HEK293 (cell line): ENCODE measurements at regions not wholly inside any gene's neighbourhood (a gene's known extent, or its start where the extent isn't known, plus 50 kb on each side); places are given as distances from the start of the nearest gene placed in this dataset.

Source experiments
- CTCF ChIA-PET: fragments of 350-600 bp; formaldehyde crosslinking; extraction: SDS; loops from one replicate; lab custom pipeline; 2021; ENCODE audit warnings: antibody characterized with exemption; lab: Yijun Ruan, JAX
- POLR2A ChIA-PET: fragments of 300-600 bp; formaldehyde crosslinking; extraction: SDS; loops from one replicate; lab custom pipeline; 2020; ENCODE audit warnings: antibody characterized with exemption, inconsistent platforms; lab: Yijun Ruan, JAX
- H3K27ac ChIP-seq: fragments of 200-500 bp; sonication (Bioruptor generic); 2 replicates; pipeline ENCODE4 v1.5.1; 2014; ENCODE audit warnings: low read depth, low read length, control low read depth, inconsistent platforms; ENCODE audit errors: extremely low read depth
- H3K36me3 ChIP-seq, 2 experiments: fragments of 200-500 bp in 1 of 2; sonication (Bioruptor generic) in 1 of 2; 1 replicate in 1 of 2; 2 replicates in 1 of 2; pipeline ENCODE4 v1.5.1; 2014 to 2017; ENCODE audit warnings: inconsistent platforms in 2 of 2, low read length in 2 of 2; ENCODE audit not compliant: control insufficient read depth in 2 of 2, insufficient read depth in 1 of 2
- H3K4me1 ChIP-seq: fragments of 200-500 bp; sonication (Bioruptor generic); 2 replicates; pipeline ENCODE4 v1.5.1; 2014; ENCODE audit warnings: mild to moderate bottlenecking, low read length, inconsistent platforms; ENCODE audit not compliant: control insufficient read depth, insufficient read depth
- H3K4me3 ChIP-seq: 2 replicates; pipeline ENCODE4 v1.5.1; 2011; ENCODE audit warnings: low read depth, mild to moderate bottlenecking, control low read depth, low read length, moderate library complexity
- H3K9me3 ChIP-seq: fragments of 200-500 bp; sonication (Bioruptor generic); 2 replicates; pipeline ENCODE4 v1.5.1; 2014; ENCODE audit warnings: low read depth, low read length, inconsistent platforms; ENCODE audit not compliant: control insufficient read depth, insufficient read depth
- GLIS1 ChIP-seq: fragments of 450-650 bp; formaldehyde crosslinking; IDR thresholded peaks from 2 replicates; pipeline ENCODE4 v1.5.1; 2016; ENCODE audit warnings: missing biosample characterization, missing genetic modification characterization
- IKZF3 ChIP-seq: fragments of 450-650 bp; IDR thresholded peaks from 2 replicates; pipeline ENCODE4 v1.5.0; 2018; ENCODE audit warnings: missing biosample characterization, mild to moderate bottlenecking, missing genetic modification characterization, moderate library complexity
- KLF16 ChIP-seq: fragments of 450-650 bp; formaldehyde crosslinking; IDR thresholded peaks from 2 replicates; pipeline ENCODE4 v1.5.1; 2017; ENCODE audit warnings: missing biosample characterization, missing genetic modification characterization
- KLF7 ChIP-seq: fragments of 450-650 bp; formaldehyde crosslinking; IDR thresholded peaks from 2 replicates; pipeline ENCODE4 v1.5.1; 2016; ENCODE audit warnings: missing biosample characterization, missing genetic modification characterization, borderline replicate concordance
- MZF1 ChIP-seq: fragments of 450-650 bp; formaldehyde crosslinking; IDR thresholded peaks from 2 replicates; pipeline ENCODE4 v1.5.1; 2017; ENCODE audit warnings: missing biosample characterization, missing genetic modification characterization, borderline replicate concordance
- SP2 ChIP-seq: fragments of 450-650 bp; formaldehyde crosslinking; IDR thresholded peaks from 2 replicates; pipeline ENCODE4 v1.5.1; 2016; ENCODE audit warnings: missing biosample characterization, missing genetic modification characterization
- SP7 ChIP-seq: fragments of 450-650 bp; formaldehyde crosslinking; IDR thresholded peaks from 2 replicates; pipeline ENCODE4 v1.5.1; 2016; ENCODE audit warnings: missing biosample characterization, missing genetic modification characterization
- TCF7L2 ChIP-seq: IDR thresholded peaks from 2 replicates; pipeline ENCODE4 v1.6.1; 2011; ENCODE audit warnings: low read depth, mild to moderate bottlenecking, inconsistent platforms, low read length, moderate library complexity, borderline replicate concordance
- WT1 ChIP-seq: fragments of 450-650 bp; formaldehyde crosslinking; IDR thresholded peaks from 2 replicates; pipeline ENCODE4 v1.5.1; 2016; ENCODE audit warnings: missing biosample characterization, missing genetic modification characterization
- ZFHX2 ChIP-seq: fragments of 450-650 bp; formaldehyde crosslinking; conservative IDR thresholded peaks from 2 replicates; pipeline ENCODE4 v1.5.1; 2016; ENCODE audit warnings: missing biosample characterization, missing genetic modification characterization
- ZIC2 ChIP-seq: fragments of 450-650 bp; formaldehyde crosslinking; IDR thresholded peaks from 2 replicates; pipeline ENCODE4 v1.5.1; 2016; ENCODE audit warnings: missing biosample characterization, missing genetic modification characterization
- ZNF121 ChIP-seq: fragments of 450-650 bp; formaldehyde crosslinking; IDR thresholded peaks from 2 replicates; pipeline ENCODE4 v1.5.1; 2016; ENCODE audit warnings: missing biosample characterization, missing genetic modification characterization
- ZNF133 ChIP-seq: fragments of 450-650 bp; formaldehyde crosslinking; IDR thresholded peaks from 2 replicates; pipeline ENCODE4 v1.5.1; 2016; ENCODE audit warnings: missing biosample characterization, missing genetic modification characterization
- ZNF146 ChIP-seq: fragments of 450-650 bp; formaldehyde crosslinking; IDR thresholded peaks from 2 replicates; pipeline ENCODE4 v1.5.1; 2016; ENCODE audit warnings: missing biosample characterization, missing genetic modification characterization
- ZNF155 ChIP-seq: fragments of 450-650 bp; formaldehyde crosslinking; IDR thresholded peaks from 2 replicates; pipeline ENCODE4 v1.5.1; 2016; ENCODE audit warnings: missing biosample characterization, missing genetic modification characterization
- ZNF16 ChIP-seq: fragments of 450-650 bp; formaldehyde crosslinking; IDR thresholded peaks from 2 replicates; pipeline ENCODE4 v1.5.1; 2016; ENCODE audit warnings: low read depth, missing biosample characterization, missing genetic modification characterization
- ZNF211 ChIP-seq: fragments of 450-650 bp; formaldehyde crosslinking; IDR thresholded peaks from 2 replicates; pipeline ENCODE4 v1.5.1; 2016; ENCODE audit warnings: low read depth, missing biosample characterization, missing genetic modification characterization
- ZNF248 ChIP-seq: fragments of 450-650 bp; formaldehyde crosslinking; IDR thresholded peaks from 2 replicates; pipeline ENCODE4 v1.5.1; 2017; ENCODE audit warnings: missing biosample characterization, missing genetic modification characterization
- ZNF274 ChIP-seq, 2 experiments: fragments of 200-500 bp in 1 of 2; fragments of 450-650 bp in 1 of 2; sonication (Bioruptor generic) in 1 of 2; formaldehyde crosslinking in 1 of 2; IDR thresholded peaks; 2 replicates each; pipeline versions ENCODE4 v1.5.1 to v1.6.1; 2014 to 2016; ENCODE audit warnings: borderline replicate concordance in 1 of 2, inconsistent platforms in 1 of 2, low read length in 1 of 2, missing biosample characterization in 1 of 2, missing genetic modification characterization in 1 of 2
- ZNF354C ChIP-seq: fragments of 450-650 bp; formaldehyde crosslinking; IDR thresholded peaks from 2 replicates; pipeline ENCODE4 v1.5.1; 2016; ENCODE audit warnings: missing biosample characterization, missing genetic modification characterization, low read depth, borderline replicate concordance
- ZNF548 ChIP-seq: fragments of 450-650 bp; formaldehyde crosslinking; IDR thresholded peaks from 2 replicates; pipeline ENCODE4 v1.5.1; 2016; ENCODE audit warnings: missing biosample characterization, missing genetic modification characterization
- ZNF555 ChIP-seq: fragments of 450-650 bp; formaldehyde crosslinking; conservative IDR thresholded peaks from 2 replicates; pipeline ENCODE4 v1.5.1; 2017; ENCODE audit warnings: missing biosample characterization, mild to moderate bottlenecking, missing genetic modification characterization, inconsistent platforms
- ZNF560 ChIP-seq: fragments of 450-650 bp; formaldehyde crosslinking; IDR thresholded peaks from 2 replicates; pipeline ENCODE4 v1.5.1; 2017; ENCODE audit warnings: missing biosample characterization, missing genetic modification characterization, borderline replicate concordance
- ZNF610 ChIP-seq: fragments of 450-650 bp; formaldehyde crosslinking; IDR thresholded peaks from 2 replicates; pipeline ENCODE4 v1.5.1; 2016; ENCODE audit warnings: missing biosample characterization, missing genetic modification characterization, borderline replicate concordance
- ZNF623 ChIP-seq: fragments of 450-650 bp; formaldehyde crosslinking; IDR thresholded peaks from 2 replicates; pipeline ENCODE4 v1.5.1; 2016; ENCODE audit warnings: missing biosample characterization, missing genetic modification characterization
- ZNF624 ChIP-seq: fragments of 450-650 bp; formaldehyde crosslinking; IDR thresholded peaks from 2 replicates; pipeline ENCODE4 v1.5.1; 2017; ENCODE audit warnings: missing biosample characterization, missing genetic modification characterization
- ZNF654 ChIP-seq: fragments of 450-650 bp; formaldehyde crosslinking; IDR thresholded peaks from 2 replicates; pipeline ENCODE4 v1.5.1; 2016; ENCODE audit warnings: low read depth, missing biosample characterization, missing genetic modification characterization
- ZNF677 ChIP-seq: fragments of 450-650 bp; IDR thresholded peaks from 2 replicates; pipeline ENCODE4 v1.5.0; 2018; ENCODE audit warnings: missing biosample characterization, mild to moderate bottlenecking, missing genetic modification characterization, moderate library complexity
- ZNF792 ChIP-seq: fragments of 450-650 bp; formaldehyde crosslinking; IDR thresholded peaks from 2 replicates; pipeline ENCODE4 v1.5.1; 2016; ENCODE audit warnings: missing biosample characterization, missing genetic modification characterization
- TF ChIP-seq, protein P1 (sequence below): fragments of 450-650 bp; formaldehyde crosslinking; IDR thresholded peaks from 2 replicates; pipeline ENCODE4 v1.5.1; 2017; ENCODE audit warnings: missing biosample characterization, missing genetic modification characterization
- TF ChIP-seq, protein P2 (sequence below): fragments of 450-650 bp; formaldehyde crosslinking; IDR thresholded peaks from 2 replicates; pipeline ENCODE4 v1.5.1; 2016; ENCODE audit warnings: missing biosample characterization, missing genetic modification characterization
- TF ChIP-seq, protein P3 (sequence below): fragments of 450-650 bp; formaldehyde crosslinking; IDR thresholded peaks from 2 replicates; pipeline ENCODE4 v1.5.1; 2016; ENCODE audit warnings: missing biosample characterization, missing genetic modification characterization

DNA sequence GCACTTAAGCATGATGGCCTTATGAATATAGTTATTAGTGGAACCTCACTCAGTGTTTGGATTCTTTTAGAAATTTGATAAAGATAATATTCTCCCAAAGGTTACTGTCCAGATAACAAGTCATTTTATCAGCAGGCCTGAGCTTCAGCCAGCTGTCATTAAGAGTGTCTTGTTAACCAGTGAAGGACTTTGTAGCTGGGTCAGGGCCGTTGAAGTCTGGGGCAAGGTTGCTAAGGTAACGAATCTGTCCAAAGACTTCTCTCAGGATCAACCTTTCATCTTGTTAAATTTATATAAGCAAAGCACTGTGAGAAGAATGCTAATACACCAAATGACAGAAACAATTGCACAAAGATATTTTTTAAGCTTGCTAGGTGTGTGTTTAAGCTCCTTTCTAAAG, 271.3 kb upstream of the TMPO start (continued):
- TF ChIP-seq, protein P1, sequence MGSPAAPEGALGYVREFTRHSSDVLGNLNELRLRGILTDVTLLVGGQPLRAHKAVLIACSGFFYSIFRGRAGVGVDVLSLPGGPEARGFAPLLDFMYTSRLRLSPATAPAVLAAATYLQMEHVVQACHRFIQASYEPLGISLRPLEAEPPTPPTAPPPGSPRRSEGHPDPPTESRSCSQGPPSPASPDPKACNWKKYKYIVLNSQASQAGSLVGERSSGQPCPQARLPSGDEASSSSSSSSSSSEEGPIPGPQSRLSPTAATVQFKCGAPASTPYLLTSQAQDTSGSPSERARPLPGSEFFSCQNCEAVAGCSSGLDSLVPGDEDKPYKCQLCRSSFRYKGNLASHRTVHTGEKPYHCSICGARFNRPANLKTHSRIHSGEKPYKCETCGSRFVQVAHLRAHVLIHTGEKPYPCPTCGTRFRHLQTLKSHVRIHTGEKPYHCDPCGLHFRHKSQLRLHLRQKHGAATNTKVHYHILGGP (tag by site-specific recombination) = no peak
- TF ChIP-seq KLF16 (tag by site-specific recombination) (no peak), ZNF624 (tag by site-specific recombination) (no peak)

DNA sequence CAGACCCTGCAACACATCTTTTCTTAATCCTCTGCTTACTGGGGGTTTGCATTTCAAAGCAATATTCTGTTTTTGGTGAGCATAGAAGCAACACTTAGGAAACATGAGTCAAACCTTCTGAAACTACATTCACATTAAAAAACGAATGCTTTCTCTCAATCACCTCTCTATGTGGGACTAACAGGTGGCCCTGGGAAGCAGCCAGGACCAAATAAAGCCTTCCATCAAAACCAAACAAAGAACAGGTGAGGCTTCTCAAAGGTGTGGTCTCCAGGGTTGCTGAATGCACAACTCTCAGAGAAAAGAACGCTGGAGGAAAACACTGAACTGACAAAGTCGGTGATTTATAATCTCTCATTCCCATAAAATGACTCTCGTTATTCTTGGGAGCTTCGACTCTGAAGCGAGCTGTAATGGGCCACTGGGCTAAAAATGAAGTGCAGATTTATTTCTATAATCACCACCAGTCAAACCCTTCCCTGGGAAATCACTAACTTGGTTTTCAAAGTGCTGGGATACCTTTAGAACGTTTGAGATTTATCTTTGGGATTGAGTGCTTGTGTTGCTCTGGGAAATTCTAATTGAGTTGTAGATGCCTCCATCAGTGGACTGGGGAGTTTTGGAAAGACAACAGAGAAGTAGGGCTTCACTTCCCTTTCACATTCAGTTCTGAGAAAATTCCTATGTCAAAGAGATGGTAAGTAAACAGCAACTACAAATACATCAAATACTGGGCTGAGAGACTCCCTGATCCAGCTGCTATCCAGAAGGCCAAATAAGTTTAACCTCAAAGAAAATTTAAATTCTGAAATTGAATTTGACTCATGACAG, 262.0 kb upstream of the TMPO start:
- Histone ChIP-seq H3K36me3 (no peaks in the 10 kb centered on the region), H3K9me3 (no peaks in the 10 kb centered on the region), H3K4me3 (no peak overlapping the region), H3K27ac (no peak overlapping the region), H3K4me1 (no peaks in the 10 kb centered on the region)
- ChIA-PET POLR2A (no interaction called here), CTCF (no interaction called here)
- TF ChIP-seq ZNF677 (tag by site-specific recombination) = no peak
- TF ChIP-seq, protein P2, sequence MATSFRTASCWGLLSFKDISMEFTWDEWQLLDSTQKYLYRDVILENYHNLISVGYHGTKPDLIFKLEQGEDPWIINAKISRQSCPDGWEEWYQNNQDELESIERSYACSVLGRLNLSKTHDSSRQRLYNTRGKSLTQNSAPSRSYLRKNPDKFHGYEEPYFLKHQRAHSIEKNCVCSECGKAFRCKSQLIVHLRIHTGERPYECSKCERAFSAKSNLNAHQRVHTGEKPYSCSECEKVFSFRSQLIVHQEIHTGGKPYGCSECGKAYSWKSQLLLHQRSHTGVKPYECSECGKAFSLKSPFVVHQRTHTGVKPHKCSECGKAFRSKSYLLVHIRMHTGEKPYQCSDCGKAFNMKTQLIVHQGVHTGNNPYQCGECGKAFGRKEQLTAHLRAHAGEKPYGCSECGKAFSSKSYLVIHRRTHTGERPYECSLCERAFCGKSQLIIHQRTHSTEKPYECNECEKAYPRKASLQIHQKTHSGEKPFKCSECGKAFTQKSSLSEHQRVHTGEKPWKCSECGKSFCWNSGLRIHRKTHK (tag by site-specific recombination) = no peak
- TF ChIP-seq ZNF354C (tag by site-specific recombination) = no peak
- TF ChIP-seq TCF7L2 = no peak
- no peak for TF ChIP-seq ZNF555 (tag by site-specific recombination)
- TF ChIP-seq ZNF274 (IDR thresholded peaks at IDR 0.05; ENCODE audit: low read length) = no peak
- TF ChIP-seq ZNF274 (tag by site-specific recombination; IDR thresholded peaks at IDR 0.05; ENCODE audit: borderline replicate concordance) = no peak
- no peak for TF ChIP-seq ZNF146 (tag by site-specific recombination)
- TF ChIP-seq SP7 (tag by site-specific recombination) = no peak
- TF ChIP-seq ZNF211 (tag by site-specific recombination) = no peak
- no peak for TF ChIP-seq ZNF248 (tag by site-specific recombination)
- TF ChIP-seq ZNF121 = no peak
- no peak for TF ChIP-seq ZNF623 (tag by site-specific recombination)
- TF ChIP-seq SP2 (tag by site-specific recombination) = no peak
- TF ChIP-seq WT1 (tag by site-specific recombination) = no peak
- TF ChIP-seq, protein P3, sequence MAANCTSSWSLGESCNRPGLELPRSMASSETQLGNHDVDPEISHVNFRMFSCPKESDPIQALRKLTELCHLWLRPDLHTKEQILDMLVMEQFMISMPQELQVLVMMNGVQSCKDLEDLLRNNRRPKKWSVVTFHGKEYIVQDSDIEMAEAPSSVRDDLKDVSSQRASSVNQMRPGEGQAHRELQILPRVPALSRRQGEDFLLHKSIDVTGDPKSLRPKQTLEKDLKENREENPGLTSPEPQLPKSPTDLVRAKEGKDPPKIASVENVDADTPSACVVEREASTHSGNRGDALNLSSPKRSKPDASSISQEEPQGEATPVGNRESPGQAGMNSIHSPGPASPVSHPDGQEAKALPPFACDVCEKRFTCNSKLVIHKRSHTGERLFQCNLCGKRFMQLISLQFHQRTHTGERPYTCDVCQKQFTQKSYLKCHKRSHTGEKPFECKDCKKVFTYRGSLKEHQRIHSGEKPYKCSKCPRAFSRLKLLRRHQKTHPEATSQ (tag by site-specific recombination) = no peak

DNA sequence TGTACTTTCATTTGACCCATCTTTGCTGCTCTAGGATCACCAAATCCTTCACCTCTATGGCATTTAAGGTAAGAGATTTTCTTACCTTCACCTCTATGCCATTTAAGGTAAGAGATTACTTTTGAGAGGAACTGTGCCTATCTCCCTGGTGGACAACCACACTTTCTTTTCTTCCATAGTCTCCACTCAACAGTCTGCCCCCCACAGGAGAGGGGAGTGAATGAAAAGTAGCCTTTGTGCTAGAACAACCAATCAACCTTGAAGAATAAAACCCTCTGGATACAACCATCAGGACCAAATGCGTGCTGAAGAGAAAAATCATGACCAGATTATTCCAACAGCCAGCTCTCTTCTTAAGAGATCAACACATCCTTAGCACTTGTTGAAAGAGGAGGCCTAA, 258.6 kb upstream of the TMPO start:
- no peaks in the 10 kb centered on the region for H3K36me3 ChIP-seq
- no peaks in the 10 kb centered on the region for H3K9me3 ChIP-seq
- no peaks in the 10 kb centered on the region for H3K4me1 ChIP-seq
- POLR2A ChIA-PET = no interaction called here
- no peak overlapping the region for H3K27ac ChIP-seq
- H3K4me3 ChIP-seq = no peak overlapping the region
- CTCF ChIA-PET = no interaction called here
- TF ChIP-seq ZIC2 (tag by site-specific recombination) = no peak
- no peak for TF ChIP-seq ZNF155 (tag by site-specific recombination)
- no peak for TF ChIP-seq IKZF3 (tag by site-specific recombination)
- TF ChIP-seq ZFHX2 = no peak
- TF ChIP-seq ZNF133 (tag by site-specific recombination) = no peak
- no peak for TF ChIP-seq ZNF610 (tag by site-specific recombination)
- TF ChIP-seq ZNF654 (tag by site-specific recombination) = no peak
- TF ChIP-seq ZNF792 (tag by site-specific recombination) = no peak
- no peak for TF ChIP-seq KLF7 (tag by site-specific recombination)
- no peak for TF ChIP-seq GLIS1
- no peak for TF ChIP-seq MZF1 (tag by site-specific recombination)
- no peak for TF ChIP-seq ZNF560
- TF ChIP-seq WT1 (tag by site-specific recombination) = no peak
- no peak for TF ChIP-seq ZNF16 (tag by site-specific recombination)
- TF ChIP-seq ZNF548 (tag by site-specific recombination) = no peak
